Prostate gland (tissue), 2 donors: ENCODE measurements at regions not wholly inside any gene's neighbourhood (a gene's known extent, or its start where the extent isn't known, plus 50 kb on each side); places are given as distances from the start of the nearest gene placed in this dataset.
A peak's percentile ranks its signal among the peaks of the same experiment; 100 is the strongest.
"Not testable (repeated sequence)": the region's sequence is repeated elsewhere in the genome, so short reads cannot be mapped to it uniquely, and the experiment has no call there.

Source experiments
- DNase-seq: peaks from one replicate; pipeline ENCODE4 v3.0.0-alpha.2; 2019; ENCODE audit warnings: low spot score
- H3K27ac ChIP-seq, 2 donors: fragments of 200-600 bp; sonication (generic); 2 replicates each; pipeline ENCODE4 v1.5.1; 2017 to 2019
- H3K27me3 ChIP-seq: fragments of 200-600 bp; sonication (generic); replicated peaks from 2 replicates; pipeline ENCODE4 v1.5.1; 2019; ENCODE audit not compliant: insufficient read depth
- H3K36me3 ChIP-seq, 2 donors: fragments of 200-600 bp; sonication (generic); 1 replicate in 1 of 2; 2 replicates in 1 of 2; pipeline versions ENCODE4 v1.5.1 to v1.8.1; 2017 to 2019
- H3K4me1 ChIP-seq: fragments of 200-600 bp; sonication (generic); replicated peaks from 2 replicates; pipeline ENCODE4 v1.5.1; 2019
- H3K4me3 ChIP-seq, 2 donors: fragments of 200-600 bp; sonication (generic); 2 replicates each; pipeline ENCODE4 v1.5.1; 2017 to 2019
- H3K9me3 ChIP-seq: fragments of 200-600 bp; sonication (generic); 2 replicates; pipeline ENCODE4 v1.5.1; 2017
- CTCF ChIP-seq, 4 experiments: fragments of 200-600 bp in 2 of 4; fragments of 450-650 bp in 2 of 4; sonication (generic) in 2 of 4; IDR thresholded peaks; 1 replicate in 3 of 4; 2 replicates in 1 of 4; pipeline ENCODE4 v1.5.1; 2016 to 2019; ENCODE audit warnings: antibody characterized with exemption in 4 of 4, mild to moderate bottlenecking in 2 of 4, moderate library complexity in 2 of 4
- POLR2A ChIP-seq: fragments of 450-650 bp; IDR thresholded peaks from one replicate; pipeline ENCODE4 v1.6.1; 2016; ENCODE audit warnings: antibody characterized with exemption, mild to moderate bottlenecking
- POLR2AphosphoS5 ChIP-seq: sonication (generic); formaldehyde crosslinking; IDR thresholded peaks from one replicate; pipeline ENCODE4 v1.6.1; 2017; ENCODE audit warnings: antibody characterized with exemption
- WGBS: methylation state at CpG from one replicate; pipeline ENCODE4 v1.1.5; 2018; 5-methylcytosine and 5-hydroxymethylcytosine counted together
- intact Hi-C: fragments of 100-400 bp; cut with DNase I; formaldehyde crosslinking; loops from one replicate; pipeline ENCODE4 v1.14.2; 2022

DNA sequence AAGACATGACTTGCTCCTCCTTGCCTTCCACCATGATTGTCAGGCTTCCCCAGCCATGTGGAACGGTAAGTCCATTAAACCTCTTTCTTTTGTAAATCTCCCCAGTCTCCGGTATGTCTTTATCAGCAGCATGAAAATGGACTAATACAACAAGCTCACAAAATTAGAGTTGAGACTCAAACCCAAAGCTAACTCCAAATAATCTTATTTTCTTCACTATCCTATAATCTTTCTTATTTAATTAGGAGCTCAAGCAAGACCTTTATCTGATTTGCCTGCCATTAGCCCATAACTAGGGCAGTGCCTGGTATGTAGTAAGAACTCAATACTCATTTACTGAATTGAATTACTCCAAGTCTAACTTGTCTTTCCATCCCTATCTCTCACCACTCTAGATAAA, 289.2 kb downstream of the SUCLG1 start:
- Histone ChIP-seq H3K27me3 (no peaks in the 10 kb centered on the region), H3K4me1 (no peaks in the 10 kb centered on the region), H3K9me3 (no peaks in the 10 kb centered on the region), H3K27ac (no peak overlapping the region), H3K36me3 (no peaks in the 10 kb centered on the region), H3K4me3 (no peak overlapping the region)
- TF ChIP-seq POLR2AphosphoS5 (no peak), CTCF (IDR thresholded peaks at IDR 0.05) (no peak), POLR2A (no peak)
- intact Hi-C loops, result no loop called here
- WGBS, result 88% methylated on average over 2 of the region's 2 CpGs
- DNase-seq, result no peak

- H3K4me3 ChIP-seq, DNase-seq, intact Hi-C loops, H3K27me3 ChIP-seq, H3K9me3 ChIP-seq, H3K4me1 ChIP-seq, H3K36me3 ChIP-seq, H3K27ac ChIP-seq: not testable (repeated sequence)
- 76% methylated on average over 1 of the region's 1 CpG for WGBS
Observed at GRCh38 chr2:84168552-84168951, 290.5 kb downstream of the SUCLG1 start.

DNA sequence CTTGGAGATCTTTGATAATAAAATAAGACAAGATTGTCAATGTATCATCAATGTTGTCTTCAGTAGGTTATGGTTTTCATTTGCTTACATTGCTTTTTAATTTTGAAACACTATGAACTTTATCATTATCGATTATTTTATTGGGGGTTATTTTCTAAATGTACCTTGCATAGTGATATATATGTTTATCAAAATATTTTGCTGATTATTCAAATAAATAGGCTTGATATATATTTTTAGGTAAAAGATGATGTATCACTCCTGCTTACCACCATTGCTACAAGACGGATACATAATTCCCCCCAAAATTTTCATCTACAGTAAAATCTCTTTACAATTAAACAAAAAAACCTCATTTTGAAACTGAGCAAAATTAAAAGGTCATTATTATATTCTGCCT, 293.8 kb downstream of the SUCLG1 start:
- Histone ChIP-seq H3K4me3 (no peak overlapping the region), H3K36me3 (no peaks in the 10 kb centered on the region), H3K9me3 (no peaks in the 10 kb centered on the region), H3K27me3 (no peaks in the 10 kb centered on the region), H3K4me1 (no peaks in the 10 kb centered on the region), H3K27ac (no peak overlapping the region)
- WGBS, result 87% methylated on average over 2 of the region's 2 CpGs
- no peak for DNase-seq
- TF ChIP-seq POLR2A (no peak), POLR2AphosphoS5 (no peak), CTCF (IDR thresholded peaks at IDR 0.05) (no peak)
- intact Hi-C loops, result no loop called here

DNA sequence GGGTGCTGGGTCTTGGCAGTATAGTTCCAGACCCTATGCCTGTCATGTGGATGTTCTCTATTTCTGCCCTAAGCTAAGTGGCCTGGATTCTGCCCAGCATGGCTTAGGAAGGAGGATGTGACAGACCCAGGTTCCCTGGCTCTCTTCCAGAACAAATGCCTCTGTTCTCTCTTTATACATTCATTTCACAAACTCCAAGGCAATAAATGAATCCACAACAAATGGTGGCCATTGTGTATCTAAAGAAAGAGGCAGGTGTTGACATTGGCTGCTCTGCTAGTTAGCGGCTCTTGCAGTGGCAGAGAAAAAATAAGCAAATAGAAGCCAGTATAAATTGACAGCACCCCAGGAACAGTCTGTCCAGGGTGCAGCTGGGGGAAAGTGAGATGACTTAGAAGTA, 298.6 kb downstream of the SUCLG1 start:
- no peaks in the 10 kb centered on the region for H3K4me1 ChIP-seq
- intact Hi-C loops, result no loop called here
- no peaks in the 10 kb centered on the region for H3K27me3 ChIP-seq
- H3K4me3 ChIP-seq, result no peak overlapping the region
- DNase-seq, result no peak
- no peaks in the 10 kb centered on the region for H3K9me3 ChIP-seq
- H3K27ac ChIP-seq, result no peak overlapping the region
- 26% methylated on average over 1 of the region's 1 CpG for WGBS
- no peaks in the 10 kb centered on the region for H3K36me3 ChIP-seq
- no peak for TF ChIP-seq POLR2A
- no peak for TF ChIP-seq CTCF (IDR thresholded peaks at IDR 0.05)
- TF ChIP-seq POLR2AphosphoS5, result peak; percentile 51

- 94% methylated on average over 2 of the region's 2 CpGs for WGBS
- Histone ChIP-seq H3K27me3 (no peaks in the 10 kb centered on the region), H3K4me1 (no peaks in the 10 kb centered on the region)
Observed at GRCh38 chr2:84158605-84159004, 300.5 kb downstream of the SUCLG1 start.

More at GRCh38 chr2:84158605-84159004, 300.5 kb downstream of the SUCLG1 start:
- intact Hi-C loops, result no loop called here
- Histone ChIP-seq H3K27ac (no peak overlapping the region), H3K36me3 (no peaks in the 10 kb centered on the region), H3K9me3 (no peaks in the 10 kb centered on the region), H3K4me3 (no peak overlapping the region)
- no peak for DNase-seq
- no peak for TF ChIP-seq POLR2A
- no peak for TF ChIP-seq CTCF (IDR thresholded peaks at IDR 0.05)
- TF ChIP-seq POLR2AphosphoS5, result no peak
